MCF 10A (cell line): ENCODE measurements at regions not wholly inside any gene's neighbourhood (a gene's known extent, or its start where the extent isn't known, plus 50 kb on each side); places are given as distances from the start of the nearest gene placed in this dataset.

Experiments
- BruUV-seq: library from RNA; stranded (reverse); fragments of 400-500 nt; replicated peaks from 2 replicates; lab custom pipeline; 2021; lab: Mats Ljungman, UMichigan
- CTCF ChIA-PET: fragments of 300-600 bp; sonication (Branson Sonifier 250); formaldehyde crosslinking; extraction: SDS; loops from one replicate; lab custom pipeline; 2021; ENCODE audit warnings: antibody characterized with exemption, inconsistent platforms; lab: Yijun Ruan, JAX
- POLR2A ChIA-PET: fragments of 300-600, 350-650 bp; sonication (Branson Sonifier 250); formaldehyde crosslinking; extraction: SDS; loops from one replicate; lab custom pipeline; 2020; ENCODE audit warnings: antibody characterized with exemption, inconsistent platforms; lab: Yijun Ruan, JAX
- DNase-seq: peaks from one replicate; pipeline ENCODE4 v3.0.0-alpha.2; 2018; ENCODE audit not compliant: unreplicated experiment
- H3K27ac Mint-ChIP-seq: one replicate; pipeline ENCODE4 v1.8.0; 2022; ENCODE audit warnings: mild to moderate bottlenecking, low read depth, mixed read lengths; ENCODE audit not compliant: unreplicated experiment
- H3K27me3 Mint-ChIP-seq: one replicate; pipeline ENCODE4 v1.8.0; 2022; ENCODE audit warnings: mixed read lengths; ENCODE audit not compliant: insufficient read depth, unreplicated experiment
- H3K36me3 Mint-ChIP-seq: one replicate; pipeline ENCODE4 v1.8.0; 2022; ENCODE audit warnings: mild to moderate bottlenecking, moderate library complexity, mixed read lengths; ENCODE audit not compliant: insufficient read depth, unreplicated experiment
- H3K4me1 Mint-ChIP-seq: one replicate; pipeline ENCODE4 v1.8.0; 2022; ENCODE audit warnings: mixed read lengths; ENCODE audit not compliant: insufficient read depth, unreplicated experiment
- H3K4me3 Mint-ChIP-seq: one replicate; pipeline ENCODE4 v1.8.0; 2022; ENCODE audit warnings: mild to moderate bottlenecking, moderate library complexity, mixed read lengths; ENCODE audit not compliant: unreplicated experiment
- H3K9me3 Mint-ChIP-seq: one replicate; pipeline ENCODE4 v1.8.0; 2022; ENCODE audit warnings: mixed read lengths; ENCODE audit not compliant: unreplicated experiment
- intact Hi-C: fragments of 100-400 bp; cut with micrococcal nuclease; formaldehyde crosslinking; loops from 2 replicates; pipeline ENCODE4 v1.14.1; 2022
- TF ChIP-seq, protein P1 (sequence below): fragments of 200-600 bp; IDR thresholded peaks from one replicate; pipeline ENCODE4 v1.8.0; 2022; ENCODE audit warnings: antibody characterized with exemption, mild to moderate bottlenecking; ENCODE audit not compliant: unreplicated experiment

DNA sequence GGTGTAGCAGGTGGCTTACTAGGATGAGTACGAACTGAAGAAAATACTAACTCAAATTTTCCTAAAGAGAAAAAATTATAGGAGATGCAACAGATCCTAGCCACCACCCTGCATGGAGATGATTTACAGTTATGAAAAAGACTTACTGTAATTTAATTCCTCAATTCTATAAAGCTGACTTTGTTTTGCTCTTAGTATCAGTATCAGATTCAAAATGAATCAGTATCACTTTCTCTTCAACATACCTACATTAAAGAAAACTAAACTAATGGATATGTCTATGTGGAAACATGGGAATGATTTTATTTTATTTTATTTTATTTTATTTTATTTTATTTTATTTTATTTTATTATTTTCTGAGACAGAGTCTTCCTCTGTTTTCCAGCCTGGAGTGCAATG, 525.8 kb downstream of the NLGN4X start:
- TF ChIP-seq, protein P1, sequence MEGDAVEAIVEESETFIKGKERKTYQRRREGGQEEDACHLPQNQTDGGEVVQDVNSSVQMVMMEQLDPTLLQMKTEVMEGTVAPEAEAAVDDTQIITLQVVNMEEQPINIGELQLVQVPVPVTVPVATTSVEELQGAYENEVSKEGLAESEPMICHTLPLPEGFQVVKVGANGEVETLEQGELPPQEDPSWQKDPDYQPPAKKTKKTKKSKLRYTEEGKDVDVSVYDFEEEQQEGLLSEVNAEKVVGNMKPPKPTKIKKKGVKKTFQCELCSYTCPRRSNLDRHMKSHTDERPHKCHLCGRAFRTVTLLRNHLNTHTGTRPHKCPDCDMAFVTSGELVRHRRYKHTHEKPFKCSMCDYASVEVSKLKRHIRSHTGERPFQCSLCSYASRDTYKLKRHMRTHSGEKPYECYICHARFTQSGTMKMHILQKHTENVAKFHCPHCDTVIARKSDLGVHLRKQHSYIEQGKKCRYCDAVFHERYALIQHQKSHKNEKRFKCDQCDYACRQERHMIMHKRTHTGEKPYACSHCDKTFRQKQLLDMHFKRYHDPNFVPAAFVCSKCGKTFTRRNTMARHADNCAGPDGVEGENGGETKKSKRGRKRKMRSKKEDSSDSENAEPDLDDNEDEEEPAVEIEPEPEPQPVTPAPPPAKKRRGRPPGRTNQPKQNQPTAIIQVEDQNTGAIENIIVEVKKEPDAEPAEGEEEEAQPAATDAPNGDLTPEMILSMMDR, result no peak
- ChIA-PET POLR2A (no interaction called here), CTCF (no interaction called here)
- Mint-ChIP-seq H3K36me3 (no peaks in the 10 kb centered on the region), H3K4me1 (no peaks in the 10 kb centered on the region), H3K9me3 (peaks cover 7% of the 10 kb centered on the region), H3K27ac (no peak overlapping the region), H3K27me3 (no peaks in the 10 kb centered on the region), H3K4me3 (no peak overlapping the region)
- intact Hi-C loops, result no loop called here
- no peak for DNase-seq
- BruUV-seq, result no TSS peak

DNA sequence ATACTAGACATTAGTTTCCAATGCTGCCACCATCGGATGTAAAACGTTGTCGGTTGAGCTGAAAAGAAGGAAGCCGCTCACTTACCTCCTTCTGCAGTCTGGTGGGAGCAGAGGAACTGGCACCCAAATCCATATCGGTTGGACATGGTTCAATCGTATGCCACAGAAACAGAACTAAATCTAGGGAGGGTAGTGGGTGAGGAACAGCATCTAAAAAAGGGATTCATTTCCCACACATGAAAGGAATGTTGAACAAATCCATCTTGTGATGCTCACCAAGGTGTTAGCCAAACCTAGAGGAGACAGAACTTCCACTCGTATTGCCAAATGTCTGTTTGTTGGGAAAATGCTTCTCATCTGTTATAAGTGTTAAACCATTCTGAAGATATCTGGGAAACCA, 532.7 kb downstream of the NLGN4X start:
- intact Hi-C loops, result no loop called here
- BruUV-seq, result no TSS peak
- peaks cover 15% of the 10 kb centered on the region for H3K9me3 Mint-ChIP-seq
- TF ChIP-seq, protein P1, result no peak
- H3K4me3 Mint-ChIP-seq, result no peak overlapping the region
- H3K4me1 Mint-ChIP-seq, result no peaks in the 10 kb centered on the region
- no peaks in the 10 kb centered on the region for H3K36me3 Mint-ChIP-seq
- no peak overlapping the region for H3K27ac Mint-ChIP-seq
- POLR2A ChIA-PET, result no interaction called here
- CTCF ChIA-PET, result no interaction called here
- no peak for DNase-seq
- no peaks in the 10 kb centered on the region for H3K27me3 Mint-ChIP-seq

DNA sequence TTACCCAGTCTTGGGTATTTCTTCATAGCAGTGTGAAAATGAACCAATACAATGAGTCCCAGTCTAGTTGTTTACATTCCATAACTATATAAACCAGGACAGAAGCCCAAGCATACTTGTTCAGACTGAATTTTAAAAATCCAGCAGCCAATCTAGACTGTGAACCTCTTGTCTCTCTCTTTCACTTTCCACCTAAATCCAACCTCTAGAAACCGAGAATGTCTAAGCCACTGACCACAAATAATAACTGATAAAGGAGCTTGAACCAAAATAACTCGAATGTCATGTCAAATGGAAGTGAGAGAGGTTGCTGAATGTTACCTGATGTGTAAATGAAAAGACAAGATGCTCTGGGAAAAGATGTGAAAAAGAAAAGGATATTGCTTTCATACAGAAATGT, 544.7 kb downstream of the NLGN4X start:
- Mint-ChIP-seq H3K27ac (peak overlapping the region; percentile 24), H3K4me1 (no peaks in the 10 kb centered on the region), H3K9me3 (peaks cover 18% of the 10 kb centered on the region), H3K27me3 (no peaks in the 10 kb centered on the region), H3K4me3 (no peak overlapping the region), H3K36me3 (no peaks in the 10 kb centered on the region)
- BruUV-seq, result no TSS peak
- intact Hi-C loops, result no loop called here
- no peak for DNase-seq
- ChIA-PET CTCF (no interaction called here), POLR2A (no interaction called here)
- TF ChIP-seq, protein P1, result no peak

DNA sequence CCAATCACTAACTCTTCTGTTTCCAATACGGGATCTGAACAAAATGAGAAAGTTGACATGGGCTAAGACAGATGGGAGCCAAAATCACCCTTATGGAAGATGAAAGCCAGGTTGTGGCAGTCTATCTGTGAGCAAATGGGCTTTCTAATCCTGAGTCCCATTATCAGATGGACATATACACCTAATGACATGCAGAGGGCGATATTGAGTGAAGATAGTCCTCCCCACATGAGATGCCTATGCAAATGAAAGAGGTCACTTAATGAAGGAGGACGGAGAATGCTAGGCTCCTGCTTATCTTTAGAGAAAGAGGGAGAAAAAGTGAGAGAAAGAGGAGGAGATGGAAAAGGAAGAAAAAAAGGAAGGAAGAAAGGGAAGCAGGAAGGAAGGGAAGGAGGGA, 547.5 kb downstream of the NLGN4X start:
- no TSS peak for BruUV-seq
- Mint-ChIP-seq H3K27ac (no peak overlapping the region), H3K36me3 (no peaks in the 10 kb centered on the region), H3K9me3 (peaks cover 18% of the 10 kb centered on the region), H3K4me1 (no peaks in the 10 kb centered on the region), H3K27me3 (no peaks in the 10 kb centered on the region), H3K4me3 (no peak overlapping the region)
- no peak for DNase-seq
- POLR2A ChIA-PET, result interaction anchor here (0.6 kb wide), 1 partner anchor 20 kb away, joined by 3 read pairs; no protein-coding TSS in a partner anchor
- intact Hi-C loops, result no loop called here
- TF ChIP-seq, protein P1, result peak; percentile 26
- CTCF ChIA-PET, result interaction anchor here (0.7 kb wide), 1 partner anchor 78 kb away, joined by 3 read pairs; no protein-coding TSS in a partner anchor
